ENCODE measurements at regions not wholly inside any gene's neighbourhood (a gene's known extent, or its start where the extent isn't known, plus 50 kb on each side); places are given as distances from the start of the nearest gene placed in this dataset.

DNA sequence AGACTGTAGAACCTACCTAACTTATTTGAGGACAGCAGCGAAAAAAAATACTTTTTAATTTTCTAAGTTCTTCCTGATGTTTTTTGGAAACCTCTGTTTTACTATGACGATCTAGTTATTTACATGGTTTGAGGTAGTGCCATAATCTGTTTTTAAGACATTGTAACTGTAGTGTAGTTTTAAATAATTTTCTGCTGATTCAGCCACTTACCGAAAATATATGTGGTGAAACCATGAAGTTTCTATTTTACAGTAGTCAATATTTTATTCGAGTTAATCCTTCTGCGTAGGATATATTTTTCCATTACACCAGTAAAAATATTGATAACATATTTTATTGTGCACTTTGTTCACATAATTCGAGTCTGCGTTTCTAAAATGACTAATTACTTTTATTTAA, 121.7 kb upstream of the RRP15 start:
- no peak for DNase-seq
- no peaks in the 10 kb centered on the region for H3K9me2 ChIP-seq (ENCODE audit: insufficient read depth)
- no TSS peak for BruUV-seq (replicated peaks)
- H4K20me1 ChIP-seq (ENCODE audit: insufficient read depth): no peaks in the 10 kb centered on the region
- H3K4me1 ChIP-seq (replicated peaks; ENCODE audit: insufficient read depth): no peaks in the 10 kb centered on the region
- H3K79me2 ChIP-seq (ENCODE audit: low read depth): no peaks in the 10 kb centered on the region
- H2AFZ ChIP-seq: no peak overlapping the region
- intact Hi-C loops (cut with micrococcal nuclease; ENCODE audit: unreplicated experiment): no loop called here
- ChIA-PET POLR2A (ENCODE audit: unreplicated experiment) (no interaction called here), CTCF (no interaction called here)
- H3K9me3 ChIP-seq (ENCODE audit: insufficient read depth, low read depth): no peaks in the 10 kb centered on the region
- TF ChIP-seq, protein P1, sequence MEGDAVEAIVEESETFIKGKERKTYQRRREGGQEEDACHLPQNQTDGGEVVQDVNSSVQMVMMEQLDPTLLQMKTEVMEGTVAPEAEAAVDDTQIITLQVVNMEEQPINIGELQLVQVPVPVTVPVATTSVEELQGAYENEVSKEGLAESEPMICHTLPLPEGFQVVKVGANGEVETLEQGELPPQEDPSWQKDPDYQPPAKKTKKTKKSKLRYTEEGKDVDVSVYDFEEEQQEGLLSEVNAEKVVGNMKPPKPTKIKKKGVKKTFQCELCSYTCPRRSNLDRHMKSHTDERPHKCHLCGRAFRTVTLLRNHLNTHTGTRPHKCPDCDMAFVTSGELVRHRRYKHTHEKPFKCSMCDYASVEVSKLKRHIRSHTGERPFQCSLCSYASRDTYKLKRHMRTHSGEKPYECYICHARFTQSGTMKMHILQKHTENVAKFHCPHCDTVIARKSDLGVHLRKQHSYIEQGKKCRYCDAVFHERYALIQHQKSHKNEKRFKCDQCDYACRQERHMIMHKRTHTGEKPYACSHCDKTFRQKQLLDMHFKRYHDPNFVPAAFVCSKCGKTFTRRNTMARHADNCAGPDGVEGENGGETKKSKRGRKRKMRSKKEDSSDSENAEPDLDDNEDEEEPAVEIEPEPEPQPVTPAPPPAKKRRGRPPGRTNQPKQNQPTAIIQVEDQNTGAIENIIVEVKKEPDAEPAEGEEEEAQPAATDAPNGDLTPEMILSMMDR (conservative IDR thresholded peaks at IDR 0.05): no peak
- TF ChIP-seq EZH2 (IDR thresholded peaks at IDR 0.05; ENCODE audit: low read depth): no peak
- H3F3A ChIP-seq (ENCODE audit: insufficient read depth, low read depth): no peaks in the 10 kb centered on the region
- no peaks in the 10 kb centered on the region for H3K36me3 ChIP-seq (ENCODE audit: low read depth)
- no peak overlapping the region for H3K4me3 ChIP-seq
- no peak overlapping the region for H3K27ac ChIP-seq
- H3K27me3 ChIP-seq (ENCODE audit: insufficient read depth, low read depth): no peaks in the 10 kb centered on the region
- no peak overlapping the region for H3K4me2 ChIP-seq

DNA sequence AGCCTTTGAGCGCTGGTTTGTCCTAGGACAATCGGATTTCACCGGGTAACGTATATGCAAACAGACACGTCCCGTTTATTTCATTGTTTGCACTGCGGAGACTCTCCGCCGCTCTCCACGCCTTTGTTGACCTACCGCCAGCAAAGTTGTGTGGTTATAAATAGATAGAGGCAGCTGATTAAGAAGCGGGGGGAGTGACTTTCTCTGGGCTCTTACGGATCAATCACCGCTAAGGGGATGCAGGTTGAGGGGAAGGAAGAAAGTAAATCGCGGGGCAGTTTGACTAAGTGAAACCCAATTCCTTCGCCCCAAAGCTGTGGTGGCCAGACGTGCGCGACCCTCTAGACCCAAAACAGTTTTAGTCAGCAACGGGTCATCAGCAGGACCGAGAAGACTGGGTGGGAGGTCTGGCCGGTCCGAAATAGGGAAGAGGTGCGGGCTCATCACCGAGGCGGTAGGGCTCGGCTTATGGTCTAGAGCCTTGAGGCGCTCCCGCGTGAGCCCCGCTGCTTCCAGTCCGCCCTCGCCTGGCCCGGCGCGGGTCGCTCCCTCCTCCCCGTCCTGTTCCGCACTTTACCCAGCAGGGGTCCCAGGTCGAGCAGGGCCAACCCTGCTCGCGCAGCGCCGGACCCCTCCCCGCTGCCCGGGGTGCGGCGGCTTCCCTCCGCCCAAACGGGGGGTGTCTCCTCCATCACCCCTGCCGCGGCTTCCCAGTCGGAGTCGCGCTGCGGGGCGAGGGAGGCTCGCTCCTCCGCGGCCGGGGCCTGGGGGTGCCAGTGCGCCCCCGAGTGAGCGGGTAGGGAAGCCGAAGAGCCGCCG, 120.8 kb upstream of the RRP15 start:
- no peak for TF ChIP-seq EZH2 (IDR thresholded peaks at IDR 0.05; ENCODE audit: low read depth)
- TF ChIP-seq, protein P1 (conservative IDR thresholded peaks at IDR 0.05): no peak
- BruUV-seq (replicated peaks): no TSS peak
- H3K79me2 ChIP-seq (ENCODE audit: low read depth): no peaks in the 10 kb centered on the region
- DNase-seq: no peak
- H3K4me1 ChIP-seq (replicated peaks; ENCODE audit: insufficient read depth): no peaks in the 10 kb centered on the region
- no peak overlapping the region for H2AFZ ChIP-seq
- CTCF ChIA-PET: no interaction called here
- H4K20me1 ChIP-seq (ENCODE audit: insufficient read depth): no peaks in the 10 kb centered on the region
- H3K36me3 ChIP-seq (ENCODE audit: low read depth): no peaks in the 10 kb centered on the region
- no peaks in the 10 kb centered on the region for H3K9me3 ChIP-seq (ENCODE audit: insufficient read depth, low read depth)
- H3K9me2 ChIP-seq (ENCODE audit: insufficient read depth): no peaks in the 10 kb centered on the region
- H3K27ac ChIP-seq: no peak overlapping the region
- H3K27me3 ChIP-seq (ENCODE audit: insufficient read depth, low read depth): no peaks in the 10 kb centered on the region
- POLR2A ChIA-PET (ENCODE audit: unreplicated experiment): no interaction called here
- H3K4me2 ChIP-seq: no peak overlapping the region
- H3K4me3 ChIP-seq: no peak overlapping the region
- no peaks in the 10 kb centered on the region for H3F3A ChIP-seq (ENCODE audit: insufficient read depth, low read depth)
- intact Hi-C loops (cut with micrococcal nuclease; ENCODE audit: unreplicated experiment): no loop called here

DNA sequence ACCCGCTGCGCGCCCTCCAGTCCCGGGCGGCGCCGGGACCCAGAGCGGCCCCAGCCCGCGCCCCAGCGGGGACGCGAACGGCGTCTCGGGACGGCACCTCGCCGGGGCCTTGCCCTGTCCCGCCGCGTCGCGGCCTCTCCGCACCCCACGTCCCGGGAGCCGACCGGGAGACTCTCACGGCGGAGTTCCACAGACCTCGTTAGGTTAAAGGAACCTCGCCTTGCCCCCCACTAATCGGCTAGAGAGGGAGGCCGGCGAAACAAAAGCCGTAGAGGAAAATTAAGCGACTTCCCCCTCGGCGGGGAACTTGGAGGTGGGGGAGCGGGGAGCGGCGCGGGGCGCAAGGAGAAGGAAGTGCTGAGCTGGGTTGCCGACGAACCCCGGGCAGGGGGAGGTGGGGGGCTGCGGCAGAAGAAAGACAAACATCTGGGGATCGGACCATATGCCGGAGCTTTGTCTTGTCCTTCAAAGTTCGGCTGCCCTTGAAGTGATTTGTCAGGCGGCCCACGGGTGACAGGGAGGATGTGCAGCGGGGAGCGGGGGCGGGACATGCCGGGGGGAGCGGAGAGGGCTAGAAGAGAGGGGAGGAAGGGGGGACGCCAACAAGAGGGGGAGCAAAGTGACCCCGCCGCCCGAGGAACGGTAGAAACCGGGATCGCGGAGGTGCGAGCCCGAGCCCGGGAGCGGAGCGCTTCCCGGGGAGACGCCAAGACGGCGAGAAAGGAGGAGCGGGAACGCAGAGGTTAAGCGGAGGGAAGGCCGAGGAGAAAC, 120.0 kb upstream of the RRP15 start:
- Histone ChIP-seq H3K9me2 (ENCODE audit: insufficient read depth) (no peaks in the 10 kb centered on the region), H3K4me1 (replicated peaks; ENCODE audit: insufficient read depth) (no peaks in the 10 kb centered on the region), H3F3A (ENCODE audit: insufficient read depth, low read depth) (no peaks in the 10 kb centered on the region), H3K27me3 (ENCODE audit: insufficient read depth, low read depth) (no peaks in the 10 kb centered on the region), H3K4me2 (no peak overlapping the region), H4K20me1 (ENCODE audit: insufficient read depth) (no peaks in the 10 kb centered on the region), H3K4me3 (no peak overlapping the region), H3K79me2 (ENCODE audit: low read depth) (no peaks in the 10 kb centered on the region), H3K9me3 (ENCODE audit: insufficient read depth, low read depth) (no peaks in the 10 kb centered on the region), H3K27ac (no peak overlapping the region), H3K36me3 (ENCODE audit: low read depth) (no peaks in the 10 kb centered on the region), H2AFZ (no peak overlapping the region)
- ChIA-PET POLR2A (ENCODE audit: unreplicated experiment) (no interaction called here), CTCF (no interaction called here)
- BruUV-seq (replicated peaks): no TSS peak
- intact Hi-C loops (cut with micrococcal nuclease; ENCODE audit: unreplicated experiment): no loop called here
- no peak for DNase-seq
- no peak for TF ChIP-seq EZH2 (IDR thresholded peaks at IDR 0.05; ENCODE audit: low read depth)
- TF ChIP-seq, protein P1 (conservative IDR thresholded peaks at IDR 0.05): no peak

Measured in PC-9 (cell line).